ENCODE measurements at regions not wholly inside any gene's neighbourhood (a gene's known extent, or its start where the extent isn't known, plus 50 kb on each side); places are given as distances from the start of the nearest gene placed in this dataset.

DNA sequence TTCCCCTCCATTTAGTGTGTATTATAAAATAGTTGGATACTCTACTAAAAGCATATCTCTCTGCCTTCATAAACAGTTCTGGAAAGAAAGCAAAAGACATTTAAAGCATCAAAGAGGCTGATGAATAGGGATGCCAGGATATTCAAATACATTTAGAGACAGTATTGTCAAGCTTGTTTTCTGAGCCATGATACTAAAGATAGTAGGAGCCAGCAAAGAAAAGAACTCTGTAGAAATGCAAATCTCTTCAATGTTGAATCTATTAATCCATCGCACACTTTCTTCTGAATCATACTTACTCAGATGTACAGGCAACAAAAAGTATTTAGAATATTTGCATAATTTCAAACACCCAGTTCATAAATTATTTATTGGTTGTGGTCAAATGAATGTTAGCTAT lies 207.1 kb upstream of the MEF2C start:
- H3K4me3 ChIP-seq (replicated peaks; ENCODE audit: insufficient read depth, low read length): no peak overlapping the region
- no peak for DNase-seq (ENCODE audit: low read depth in 1 of 2, low spot score in 1 of 2)

DNA sequence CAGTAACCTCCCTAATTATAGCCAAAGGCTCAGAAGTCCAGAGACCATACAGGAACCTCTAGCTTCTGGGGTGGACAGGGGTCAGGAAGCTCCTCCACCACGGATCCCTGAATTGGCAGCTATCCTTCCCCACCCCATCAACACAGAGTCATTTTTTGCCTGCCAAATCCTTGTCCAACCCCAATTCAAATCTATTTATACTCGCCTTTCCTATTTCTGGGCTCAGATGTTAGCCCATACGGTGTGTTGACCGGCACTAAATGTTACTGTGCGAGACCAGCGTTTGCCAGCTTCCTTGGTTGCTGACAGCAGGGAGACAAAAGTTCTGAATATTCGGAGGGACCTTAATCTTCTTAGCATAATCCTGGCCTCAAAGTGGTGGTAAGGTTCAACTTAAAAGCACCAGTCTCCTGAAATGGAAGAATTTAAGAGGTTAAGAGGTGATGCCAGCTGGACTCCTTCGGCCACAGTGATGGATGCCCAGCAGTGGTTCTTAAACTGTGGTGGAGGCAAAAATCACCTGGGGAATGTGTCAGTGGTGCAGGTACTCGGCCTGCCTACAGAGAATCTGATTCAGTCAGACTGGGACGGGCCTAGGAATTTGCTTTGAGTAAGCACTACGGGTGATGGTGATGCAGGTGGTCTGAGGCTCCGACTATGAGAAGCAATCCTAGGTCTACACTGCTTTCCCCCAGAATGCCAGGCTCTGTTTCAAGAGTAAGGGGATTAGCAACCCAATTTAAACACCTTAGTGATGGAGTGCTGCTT lies 204.8 kb upstream of the MEF2C start:
- H3K27ac ChIP-seq (replicated peaks): no peak overlapping the region
- no peaks in the 10 kb centered on the region for H3K27me3 ChIP-seq (ENCODE audit: insufficient read depth, poor library complexity, severe bottlenecking)
- no peak for DNase-seq (ENCODE audit: low read depth in 1 of 2, low spot score in 1 of 2)
- H3K4me3 ChIP-seq (replicated peaks; ENCODE audit: insufficient read depth, low read length): no peak overlapping the region
- TF ChIP-seq, protein P1, sequence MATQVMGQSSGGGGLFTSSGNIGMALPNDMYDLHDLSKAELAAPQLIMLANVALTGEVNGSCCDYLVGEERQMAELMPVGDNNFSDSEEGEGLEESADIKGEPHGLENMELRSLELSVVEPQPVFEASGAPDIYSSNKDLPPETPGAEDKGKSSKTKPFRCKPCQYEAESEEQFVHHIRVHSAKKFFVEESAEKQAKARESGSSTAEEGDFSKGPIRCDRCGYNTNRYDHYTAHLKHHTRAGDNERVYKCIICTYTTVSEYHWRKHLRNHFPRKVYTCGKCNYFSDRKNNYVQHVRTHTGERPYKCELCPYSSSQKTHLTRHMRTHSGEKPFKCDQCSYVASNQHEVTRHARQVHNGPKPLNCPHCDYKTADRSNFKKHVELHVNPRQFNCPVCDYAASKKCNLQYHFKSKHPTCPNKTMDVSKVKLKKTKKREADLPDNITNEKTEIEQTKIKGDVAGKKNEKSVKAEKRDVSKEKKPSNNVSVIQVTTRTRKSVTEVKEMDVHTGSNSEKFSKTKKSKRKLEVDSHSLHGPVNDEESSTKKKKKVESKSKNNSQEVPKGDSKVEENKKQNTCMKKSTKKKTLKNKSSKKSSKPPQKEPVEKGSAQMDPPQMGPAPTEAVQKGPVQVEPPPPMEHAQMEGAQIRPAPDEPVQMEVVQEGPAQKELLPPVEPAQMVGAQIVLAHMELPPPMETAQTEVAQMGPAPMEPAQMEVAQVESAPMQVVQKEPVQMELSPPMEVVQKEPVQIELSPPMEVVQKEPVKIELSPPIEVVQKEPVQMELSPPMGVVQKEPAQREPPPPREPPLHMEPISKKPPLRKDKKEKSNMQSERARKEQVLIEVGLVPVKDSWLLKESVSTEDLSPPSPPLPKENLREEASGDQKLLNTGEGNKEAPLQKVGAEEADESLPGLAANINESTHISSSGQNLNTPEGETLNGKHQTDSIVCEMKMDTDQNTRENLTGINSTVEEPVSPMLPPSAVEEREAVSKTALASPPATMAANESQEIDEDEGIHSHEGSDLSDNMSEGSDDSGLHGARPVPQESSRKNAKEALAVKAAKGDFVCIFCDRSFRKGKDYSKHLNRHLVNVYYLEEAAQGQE (IDR thresholded peaks at IDR 0.05; ENCODE audit: insufficient replicate concordance, low read depth): no peak
- no peak for TF ChIP-seq GABPA (IDR thresholded peaks at IDR 0.05; ENCODE audit: low read depth)
- TF ChIP-seq CTCF (IDR thresholded peaks at IDR 0.05; ENCODE audit: insufficient read depth, low read length): no peak
- TF ChIP-seq SPI1 (IDR thresholded peaks at IDR 0.05; ENCODE audit: borderline replicate concordance, low read depth): no peak
- TF ChIP-seq POLR2AphosphoS5 (IDR thresholded peaks at IDR 0.05; ENCODE audit: low read depth): no peak

More for the DNA sequence above, 207.1 kb upstream of the MEF2C start:
- no peak for TF ChIP-seq POLR2AphosphoS5 (IDR thresholded peaks at IDR 0.05; ENCODE audit: low read depth)
- TF ChIP-seq, protein P1 (IDR thresholded peaks at IDR 0.05; ENCODE audit: insufficient replicate concordance, low read depth): no peak
- TF ChIP-seq CTCF (IDR thresholded peaks at IDR 0.05; ENCODE audit: insufficient read depth, low read length): no peak
- TF ChIP-seq SPI1 (IDR thresholded peaks at IDR 0.05; ENCODE audit: borderline replicate concordance, low read depth): no peak
- no peak for TF ChIP-seq GABPA (IDR thresholded peaks at IDR 0.05; ENCODE audit: low read depth)
- Histone ChIP-seq H3K27me3 (ENCODE audit: insufficient read depth, poor library complexity, severe bottlenecking) (no peaks in the 10 kb centered on the region), H3K27ac (replicated peaks) (no peak overlapping the region)

DNA sequence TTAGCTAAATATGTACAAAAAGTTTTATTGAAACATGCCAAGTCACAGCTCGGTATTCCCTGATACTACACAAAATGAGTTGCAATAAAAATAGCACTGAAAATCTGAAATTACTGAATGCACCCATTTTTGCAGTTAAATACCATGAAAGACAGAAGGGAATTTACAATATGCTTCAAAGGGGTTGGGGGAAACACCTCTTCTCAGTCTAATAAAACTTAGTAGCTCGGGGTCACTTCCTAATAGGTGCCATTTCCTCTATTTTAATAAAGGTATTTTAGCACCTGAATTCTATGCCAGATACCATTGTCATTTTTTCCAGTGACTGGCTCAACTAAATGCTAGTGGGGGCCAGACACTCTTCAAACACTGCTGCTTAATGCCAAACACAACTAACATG lies 204.1 kb upstream of the MEF2C start:
- no peaks in the 10 kb centered on the region for H3K27me3 ChIP-seq (ENCODE audit: insufficient read depth, poor library complexity, severe bottlenecking)
- TF ChIP-seq POLR2AphosphoS5 (IDR thresholded peaks at IDR 0.05; ENCODE audit: low read depth) (no peak), CTCF (IDR thresholded peaks at IDR 0.05; ENCODE audit: insufficient read depth, low read length) (no peak), SPI1 (IDR thresholded peaks at IDR 0.05; ENCODE audit: borderline replicate concordance, low read depth) (no peak), GABPA (IDR thresholded peaks at IDR 0.05; ENCODE audit: low read depth) (no peak)
- no peak overlapping the region for H3K27ac ChIP-seq (replicated peaks)
- H3K4me3 ChIP-seq (replicated peaks; ENCODE audit: insufficient read depth, low read length): no peak overlapping the region
- no peak for DNase-seq (ENCODE audit: low read depth in 1 of 2, low spot score in 1 of 2)
